ENCODE measurements at regions not wholly inside any gene's neighbourhood (a gene's known extent, or its start where the extent isn't known, plus 50 kb on each side); places are given as distances from the start of the nearest gene placed in this dataset.

- Histone ChIP-seq H3K9me2 (ENCODE audit: insufficient read depth, low read length) (no peaks in the 10 kb centered on the region), H3K9me3 (ENCODE audit: low read length) (no peaks in the 10 kb centered on the region), H3K79me2 (ENCODE audit: insufficient read depth, low read depth, low read length) (no peaks in the 10 kb centered on the region), H3K4me1 (ENCODE audit: insufficient read depth, low read length, poor library complexity, severe bottlenecking) (no peaks in the 10 kb centered on the region), H4K20me1 (ENCODE audit: insufficient read depth, low read length) (no peaks in the 10 kb centered on the region), H3K36me3 (ENCODE audit: insufficient read depth, low read length) (no peaks in the 10 kb centered on the region), H3K4me3 (ENCODE audit: low read depth, low read length, poor library complexity, severe bottlenecking) (no peak overlapping the region), H3K4me2 (ENCODE audit: low read length) (no peak overlapping the region), H3K27ac (ENCODE audit: low read depth, low read length, poor library complexity, severe bottlenecking) (no peak overlapping the region), H2AFZ (ENCODE audit: low read length) (no peak overlapping the region; the same call in 1 of the 2 replicates)
- no peak for DNase-seq (ENCODE audit: low spot score)
- ChIA-PET POLR2A (no interaction called here), CTCF (ENCODE audit: unreplicated experiment) (no interaction called here)
- intact Hi-C loops (cut with micrococcal nuclease; ENCODE audit: unreplicated experiment), result no loop called here
- no peak for TF ChIP-seq EZH2phosphoT487 (IDR thresholded peaks at IDR 0.05; ENCODE audit: borderline replicate concordance, low read depth, low read length)
- TF ChIP-seq CTCF (conservative IDR thresholded peaks at IDR 0.05; ENCODE audit: low read length), result no peak
- BruUV-seq (replicated peaks), result no TSS peak
Observed at GRCh38 chr1:218201601-218202000, 83.5 kb upstream of the RRP15 start.

- no peak for DNase-seq (ENCODE audit: low spot score)
- Histone ChIP-seq H2AFZ (ENCODE audit: low read length) (no peak overlapping the region), H3K27ac (ENCODE audit: low read depth, low read length, poor library complexity, severe bottlenecking) (no peak overlapping the region), H4K20me1 (ENCODE audit: insufficient read depth, low read length) (no peaks in the 10 kb centered on the region), H3K9me3 (ENCODE audit: low read length) (no peaks in the 10 kb centered on the region), H3K4me3 (ENCODE audit: low read depth, low read length, poor library complexity, severe bottlenecking) (no peak overlapping the region), H3K4me2 (ENCODE audit: low read length) (no peak overlapping the region), H3K79me2 (ENCODE audit: insufficient read depth, low read depth, low read length) (no peaks in the 10 kb centered on the region), H3K4me1 (ENCODE audit: insufficient read depth, low read length, poor library complexity, severe bottlenecking) (no peaks in the 10 kb centered on the region), H3K9me2 (ENCODE audit: insufficient read depth, low read length) (no peaks in the 10 kb centered on the region), H3K36me3 (ENCODE audit: insufficient read depth, low read length) (no peaks in the 10 kb centered on the region)
- ChIA-PET CTCF (ENCODE audit: unreplicated experiment) (no interaction called here), POLR2A (no interaction called here)
- no TSS peak for BruUV-seq (replicated peaks)
- TF ChIP-seq EZH2phosphoT487 (IDR thresholded peaks at IDR 0.05; ENCODE audit: borderline replicate concordance, low read depth, low read length), result no peak
- TF ChIP-seq CTCF (conservative IDR thresholded peaks at IDR 0.05; ENCODE audit: low read length), result no peak
- intact Hi-C loops (cut with micrococcal nuclease; ENCODE audit: unreplicated experiment), result no loop called here
Observed at GRCh38 chr1:218205721-218206120, 79.4 kb upstream of the RRP15 start.

- Histone ChIP-seq H3K4me2 (ENCODE audit: low read length) (no peak overlapping the region), H3K9me2 (ENCODE audit: insufficient read depth, low read length) (no peaks in the 10 kb centered on the region), H3K4me1 (ENCODE audit: insufficient read depth, low read length, poor library complexity, severe bottlenecking) (no peaks in the 10 kb centered on the region), H2AFZ (ENCODE audit: low read length) (no peak overlapping the region), H3K9me3 (ENCODE audit: low read length) (no peaks in the 10 kb centered on the region), H3K79me2 (ENCODE audit: insufficient read depth, low read depth, low read length) (no peaks in the 10 kb centered on the region), H3K36me3 (ENCODE audit: insufficient read depth, low read length) (no peaks in the 10 kb centered on the region), H3K4me3 (ENCODE audit: low read depth, low read length, poor library complexity, severe bottlenecking) (no peak overlapping the region), H3K27ac (ENCODE audit: low read depth, low read length, poor library complexity, severe bottlenecking) (no peak overlapping the region), H4K20me1 (ENCODE audit: insufficient read depth, low read length) (no peaks in the 10 kb centered on the region)
- POLR2A ChIA-PET, result no interaction called here
- TF ChIP-seq CTCF (conservative IDR thresholded peaks at IDR 0.05; ENCODE audit: low read length) (no peak), EZH2phosphoT487 (IDR thresholded peaks at IDR 0.05; ENCODE audit: borderline replicate concordance, low read depth, low read length) (no peak)
- no TSS peak for BruUV-seq (replicated peaks)
- no peak for DNase-seq (ENCODE audit: low spot score)
- intact Hi-C loops (cut with micrococcal nuclease; ENCODE audit: unreplicated experiment), result no loop called here
- CTCF ChIA-PET (ENCODE audit: unreplicated experiment), result no interaction called here
Observed at GRCh38 chr1:218207194-218207593, 77.9 kb upstream of the RRP15 start.
